NB4 (cell line): ENCODE measurements at regions not wholly inside any gene's neighbourhood (a gene's known extent, or its start where the extent isn't known, plus 50 kb on each side); places are given as distances from the start of the nearest gene placed in this dataset.

ENCODE experiments used
- CTCF ChIP-seq: IDR thresholded peaks from one replicate; pipeline ENCODE4 v1.5.1; 2012; ENCODE audit warnings: low read depth, low read length
- MAX ChIP-seq: IDR thresholded peaks from 2 replicates; pipeline ENCODE4 v1.6.1; 2011; ENCODE audit warnings: low read depth, low read length
- POLR2A ChIP-seq: IDR thresholded peaks from 2 replicates; pipeline ENCODE4 v1.6.1; 2011; ENCODE audit warnings: mild to moderate bottlenecking; ENCODE audit not compliant: insufficient read length; ENCODE audit errors: extremely low read depth

GRCh38 chr1:185529673-185530072 lies 204.5 kb upstream of the HMCN1 start:
- TF ChIP-seq CTCF (no peak), POLR2A (no peak), MAX (no peak)
